Hepatocyte (in vitro differentiated cells): ENCODE measurements at regions not wholly inside any gene's neighbourhood (a gene's known extent, or its start where the extent isn't known, plus 50 kb on each side); places are given as distances from the start of the nearest gene placed in this dataset.

Experiments
- DNase-seq: peaks from one replicate; pipeline ENCODE4 v3.0.0-alpha.2; 2016; ENCODE audit warnings: low spot score
- H2AFZ ChIP-seq: fragments of 200-600 bp; sonication (generic); 2 replicates; pipeline ENCODE4 v1.6.0; 2016; ENCODE audit warnings: antibody characterized with exemption, mild to moderate bottlenecking
- H3K27ac ChIP-seq: fragments of 200-600 bp; sonication (generic); 2 replicates; pipeline ENCODE4 v1.5.1; 2016; ENCODE audit warnings: mild to moderate bottlenecking
- H3K27me3 ChIP-seq: fragments of 200-600 bp; sonication (generic); 2 replicates; pipeline ENCODE4 v1.6.1; 2016
- H3K36me3 ChIP-seq: fragments of 200-600 bp; sonication (generic); replicated peaks from 2 replicates; pipeline ENCODE4 v1.5.1; 2016; ENCODE audit warnings: low read depth; ENCODE audit not compliant: insufficient read depth
- H3K4me1 ChIP-seq: fragments of 200-600 bp; sonication (generic); 2 replicates; pipeline ENCODE4 v1.5.1; 2016; ENCODE audit warnings: mild to moderate bottlenecking, moderate library complexity; ENCODE audit not compliant: insufficient read depth
- H3K4me2 ChIP-seq: fragments of 200-600 bp; sonication (generic); 2 replicates; pipeline ENCODE4 v1.6.0; 2016
- H3K4me3 ChIP-seq: fragments of 200-600 bp; sonication (generic); 2 replicates; pipeline ENCODE4 v1.5.1; 2016; ENCODE audit warnings: mild to moderate bottlenecking
- H3K79me2 ChIP-seq: fragments of 200-600 bp; sonication (generic); 2 replicates; pipeline ENCODE4 v1.6.0; 2017; ENCODE audit warnings: mild to moderate bottlenecking
- H3K9me2 ChIP-seq: fragments of 200-600 bp; sonication (generic); replicated peaks from 2 replicates; pipeline ENCODE4 v1.6.0; 2017; ENCODE audit warnings: mild to moderate bottlenecking; ENCODE audit not compliant: insufficient read depth
- H3K9me3 ChIP-seq: fragments of 200-600 bp; sonication (generic); 2 replicates; pipeline ENCODE4 v1.5.1; 2016; ENCODE audit warnings: low read depth, mild to moderate bottlenecking
- H4K20me1 ChIP-seq: fragments of 200-600 bp; sonication (generic); 2 replicates; pipeline ENCODE4 v1.6.0; 2016; ENCODE audit warnings: mild to moderate bottlenecking; ENCODE audit not compliant: insufficient read depth, poor library complexity, severe bottlenecking
- EZH2 ChIP-seq: fragments of 200-600 bp; sonication (generic); IDR thresholded peaks from 2 replicates; pipeline ENCODE4 v1.6.1; 2016; ENCODE audit warnings: antibody characterized with exemption, mild to moderate bottlenecking, borderline replicate concordance
- EZH2phosphoT487 ChIP-seq: fragments of 200-600 bp; sonication (generic); IDR thresholded peaks from one replicate; pipeline ENCODE4 v1.6.1; 2018; ENCODE audit warnings: antibody characterized with exemption, mild to moderate bottlenecking, low read depth, moderate library complexity; ENCODE audit not compliant: unreplicated experiment, severe bottlenecking
- WGBS: methylation state at CpG from one replicate; pipeline ENCODE4 v1.1.6; 2016; ENCODE audit warnings: low lambda C conversion rate; ENCODE audit errors: missing lambda C conversion rate; 5-methylcytosine and 5-hydroxymethylcytosine counted together
- TF ChIP-seq, protein P1 (sequence below): fragments of 200-600 bp; sonication (generic); IDR thresholded peaks from 2 replicates; pipeline ENCODE4 v1.5.1; 2016; ENCODE audit warnings: antibody characterized with exemption, mild to moderate bottlenecking; ENCODE audit not compliant: poor library complexity

DNA sequence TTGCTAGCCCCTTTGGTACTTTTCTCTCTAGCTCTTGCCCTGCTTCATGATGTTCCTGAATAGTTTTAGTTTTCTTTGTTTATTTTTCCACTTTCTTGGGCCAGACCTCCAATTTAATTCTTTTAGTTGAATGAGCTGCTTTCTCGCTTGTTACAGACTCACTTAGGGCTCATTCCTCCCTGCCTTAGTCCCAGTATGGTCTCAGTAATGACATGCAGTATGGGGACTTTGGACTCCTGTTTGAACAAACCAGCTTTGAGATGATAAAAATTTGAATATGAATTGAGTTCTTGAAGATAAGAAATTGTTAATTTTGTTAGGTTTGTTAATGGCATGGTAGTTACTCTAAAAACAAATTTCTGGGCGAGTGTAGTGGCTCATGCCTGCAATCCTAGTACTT, 284.8 kb upstream of the DMRT1 start:
- no peak overlapping the region for H3K4me3 ChIP-seq
- no peaks in the 10 kb centered on the region for H3K79me2 ChIP-seq
- WGBS: 75% methylated on average over 2 of the region's 2 CpGs
- peak overlapping the region; percentile 14 for H3K4me2 ChIP-seq
- H2AFZ ChIP-seq: no peak overlapping the region
- no peaks in the 10 kb centered on the region for H3K9me3 ChIP-seq
- TF ChIP-seq, protein P1, sequence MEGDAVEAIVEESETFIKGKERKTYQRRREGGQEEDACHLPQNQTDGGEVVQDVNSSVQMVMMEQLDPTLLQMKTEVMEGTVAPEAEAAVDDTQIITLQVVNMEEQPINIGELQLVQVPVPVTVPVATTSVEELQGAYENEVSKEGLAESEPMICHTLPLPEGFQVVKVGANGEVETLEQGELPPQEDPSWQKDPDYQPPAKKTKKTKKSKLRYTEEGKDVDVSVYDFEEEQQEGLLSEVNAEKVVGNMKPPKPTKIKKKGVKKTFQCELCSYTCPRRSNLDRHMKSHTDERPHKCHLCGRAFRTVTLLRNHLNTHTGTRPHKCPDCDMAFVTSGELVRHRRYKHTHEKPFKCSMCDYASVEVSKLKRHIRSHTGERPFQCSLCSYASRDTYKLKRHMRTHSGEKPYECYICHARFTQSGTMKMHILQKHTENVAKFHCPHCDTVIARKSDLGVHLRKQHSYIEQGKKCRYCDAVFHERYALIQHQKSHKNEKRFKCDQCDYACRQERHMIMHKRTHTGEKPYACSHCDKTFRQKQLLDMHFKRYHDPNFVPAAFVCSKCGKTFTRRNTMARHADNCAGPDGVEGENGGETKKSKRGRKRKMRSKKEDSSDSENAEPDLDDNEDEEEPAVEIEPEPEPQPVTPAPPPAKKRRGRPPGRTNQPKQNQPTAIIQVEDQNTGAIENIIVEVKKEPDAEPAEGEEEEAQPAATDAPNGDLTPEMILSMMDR: no peak
- TF ChIP-seq EZH2phosphoT487: no peak
- no peak for TF ChIP-seq EZH2
- peak overlapping the region; percentile 13 for H3K27ac ChIP-seq
- H3K27me3 ChIP-seq: no peaks in the 10 kb centered on the region
- no peaks in the 10 kb centered on the region for H4K20me1 ChIP-seq
- H3K4me1 ChIP-seq: peaks cover 17% of the 10 kb centered on the region
- no peaks in the 10 kb centered on the region for H3K9me2 ChIP-seq
- no peak for DNase-seq
- no peaks in the 10 kb centered on the region for H3K36me3 ChIP-seq

DNA sequence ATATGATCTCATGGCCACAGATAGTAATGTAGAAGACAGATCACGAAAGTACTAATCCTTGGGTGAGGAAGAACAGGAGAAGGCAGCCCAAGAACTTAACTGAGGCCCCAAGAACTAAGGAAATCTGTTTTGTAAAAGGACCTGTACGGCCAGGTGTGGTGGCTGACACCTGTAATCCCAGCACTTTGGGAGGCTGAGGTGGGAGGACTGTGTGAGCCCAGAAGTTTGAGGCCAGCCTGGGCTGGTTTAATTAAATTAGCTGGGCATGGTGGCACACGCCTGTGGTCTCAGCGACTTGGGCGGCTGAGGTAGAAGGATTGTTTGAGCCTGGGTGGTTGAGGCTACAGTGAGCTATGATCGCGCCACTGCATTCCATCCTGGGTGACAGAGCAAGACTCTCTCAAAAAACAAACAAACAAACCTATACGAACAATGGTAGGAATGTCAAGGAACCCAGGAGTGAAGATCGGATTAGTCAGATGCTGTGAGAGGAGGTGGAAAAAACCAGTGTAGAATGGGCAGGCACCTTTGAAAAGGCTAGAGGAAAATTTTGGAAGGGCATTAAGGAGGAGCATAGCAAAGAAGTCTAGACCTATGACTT, 283.8 kb upstream of the DMRT1 start:
- 76% methylated on average over 9 of the region's 9 CpGs for WGBS
- Histone ChIP-seq H3K4me2 (no peak overlapping the region), H3K27me3 (no peaks in the 10 kb centered on the region), H3K79me2 (no peaks in the 10 kb centered on the region), H3K4me1 (peaks cover 17% of the 10 kb centered on the region), H2AFZ (no peak overlapping the region), H4K20me1 (no peaks in the 10 kb centered on the region), H3K9me3 (no peaks in the 10 kb centered on the region), H3K4me3 (no peak overlapping the region), H3K9me2 (no peaks in the 10 kb centered on the region), H3K27ac (no peak overlapping the region), H3K36me3 (no peaks in the 10 kb centered on the region)
- TF ChIP-seq EZH2phosphoT487 (no peak), EZH2 (no peak)
- TF ChIP-seq, protein P1: no peak
- no peak for DNase-seq

DNA sequence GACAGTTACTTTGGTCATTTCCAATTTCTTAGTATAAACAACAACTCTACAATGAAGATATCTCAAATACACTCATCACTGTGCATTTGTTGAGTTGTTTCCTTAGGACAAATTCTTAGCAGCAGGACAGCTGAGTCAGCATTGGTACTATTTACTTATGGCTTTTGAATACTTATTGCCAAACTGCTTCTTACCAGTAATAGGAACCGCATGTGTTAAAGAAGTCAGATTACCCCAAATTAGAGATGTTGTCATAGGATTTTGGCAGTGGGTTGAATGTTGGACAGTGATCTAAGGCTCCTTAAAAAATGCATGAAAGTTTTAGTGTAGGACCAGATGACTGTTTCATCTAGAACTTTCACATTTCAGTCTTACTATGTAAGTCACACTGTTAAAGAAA, 280.1 kb upstream of the DMRT1 start:
- H3K27me3 ChIP-seq: no peaks in the 10 kb centered on the region
- DNase-seq: no peak
- H3K27ac ChIP-seq: no peak overlapping the region
- H3K9me3 ChIP-seq: no peaks in the 10 kb centered on the region
- H2AFZ ChIP-seq: no peak overlapping the region
- peaks cover 10% of the 10 kb centered on the region for H3K4me1 ChIP-seq
- TF ChIP-seq EZH2phosphoT487: no peak
- TF ChIP-seq, protein P1: no peak
- H3K4me3 ChIP-seq: no peak overlapping the region
- H3K36me3 ChIP-seq: no peaks in the 10 kb centered on the region
- H4K20me1 ChIP-seq: no peaks in the 10 kb centered on the region
- no peak overlapping the region for H3K4me2 ChIP-seq
- 53% methylated on average over 1 of the region's 1 CpG for WGBS
- H3K9me2 ChIP-seq: no peaks in the 10 kb centered on the region
- H3K79me2 ChIP-seq: no peaks in the 10 kb centered on the region

DNA sequence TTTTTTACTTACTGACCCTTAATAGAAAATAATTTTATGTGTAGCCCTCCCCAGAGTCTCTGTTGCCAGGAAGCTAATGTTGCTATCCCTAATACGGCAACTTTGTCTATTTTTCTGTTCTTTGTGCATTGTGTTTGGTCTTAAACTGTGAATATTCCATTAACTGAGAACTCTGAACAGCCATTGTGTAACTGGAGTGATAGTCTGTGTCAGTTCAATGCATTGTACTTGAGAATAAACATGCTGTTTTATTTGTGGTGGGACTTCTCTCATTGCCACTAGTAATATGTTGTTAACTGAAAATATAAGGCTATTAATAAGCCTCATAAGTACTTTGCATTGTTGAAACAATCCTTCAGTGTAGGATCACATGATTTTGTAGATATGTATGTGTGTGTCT, 278.3 kb upstream of the DMRT1 start:
- TF ChIP-seq EZH2phosphoT487: no peak
- Histone ChIP-seq H4K20me1 (no peaks in the 10 kb centered on the region), H3K4me1 (peaks cover 9% of the 10 kb centered on the region), H3K27ac (no peak overlapping the region), H3K79me2 (no peaks in the 10 kb centered on the region), H3K36me3 (no peaks in the 10 kb centered on the region), H3K4me2 (no peak overlapping the region), H3K4me3 (no peak overlapping the region), H3K27me3 (no peaks in the 10 kb centered on the region), H3K9me3 (no peaks in the 10 kb centered on the region), H3K9me2 (no peaks in the 10 kb centered on the region), H2AFZ (no peak overlapping the region)
- 80% methylated on average over 1 of the region's 1 CpG for WGBS
- DNase-seq: no peak
